Stimulated activated CD8-positive, alpha-beta memory T cell treated with anti-CD3 and anti-CD28 coated beads, Interleukin-12 subunit alpha, Interleukin-12 subunit beta, amount 100 ng/mL, for 1 hour (primary cell): ENCODE measurements at regions not wholly inside any gene's neighbourhood (a gene's known extent, or its start where the extent isn't known, plus 50 kb on each side); places are given as distances from the start of the nearest gene placed in this dataset.
"Not testable (repeated sequence)": the region's sequence is repeated elsewhere in the genome, so short reads cannot be mapped to it uniquely, and the experiment has no call there.

ENCODE experiments used
- DNase-seq: peaks from one replicate; pipeline ENCODE4 v3.0.0-alpha.2; 2020; ENCODE audit warnings: low read depth

- DNase-seq = no peak
Observed at GRCh38 chr14:22190411-22191191, 398.4 kb downstream of the DAD1 start.

- no peak for DNase-seq
Observed at GRCh38 chr14:22189881-22190280, 399.1 kb downstream of the DAD1 start.

- DNase-seq = no peak
Observed at GRCh38 chr14:22188318-22188717, 400.7 kb downstream of the DAD1 start.

GRCh38 chr14:22185789-22186188, 403.2 kb downstream of the DAD1 start:
- DNase-seq = no peak

GRCh38 chr14:22185191-22185590, 403.8 kb downstream of the DAD1 start:
- no peak for DNase-seq

- DNase-seq = no peak
Observed at GRCh38 chr14:22184830-22185168, 404.2 kb downstream of the DAD1 start.

- no peak for DNase-seq
Observed at GRCh38 chr14:22184157-22184829, 404.7 kb downstream of the DAD1 start.

DNA sequence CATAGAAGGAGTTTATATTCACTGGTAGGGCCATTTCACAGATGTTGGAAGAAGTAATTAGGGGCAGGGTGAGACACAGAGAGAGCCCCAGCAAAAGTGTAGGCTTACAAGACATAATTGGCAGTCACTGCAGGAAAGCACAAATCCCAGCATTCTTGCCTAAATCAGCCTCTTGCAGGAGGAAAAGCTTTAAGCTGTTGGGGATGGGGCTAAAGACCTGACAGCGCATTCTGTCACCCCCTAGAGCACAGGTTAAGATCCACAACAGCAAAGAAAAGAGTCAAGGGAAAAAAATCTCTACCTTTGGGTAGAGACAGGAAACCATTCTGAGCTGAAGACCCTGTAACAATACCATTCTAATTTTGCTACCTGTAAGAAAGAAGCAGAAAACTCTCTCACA, 409.0 kb downstream of the DAD1 start:
- DNase-seq = no peak

- no peak for DNase-seq
Observed at GRCh38 chr14:22179190-22179589, 409.8 kb downstream of the DAD1 start.

- no peak for DNase-seq
Observed at GRCh38 chr14:22178333-22178839, 410.6 kb downstream of the DAD1 start.

GRCh38 chr14:22177870-22178269, 411.2 kb downstream of the DAD1 start:
- no peak for DNase-seq

DNA sequence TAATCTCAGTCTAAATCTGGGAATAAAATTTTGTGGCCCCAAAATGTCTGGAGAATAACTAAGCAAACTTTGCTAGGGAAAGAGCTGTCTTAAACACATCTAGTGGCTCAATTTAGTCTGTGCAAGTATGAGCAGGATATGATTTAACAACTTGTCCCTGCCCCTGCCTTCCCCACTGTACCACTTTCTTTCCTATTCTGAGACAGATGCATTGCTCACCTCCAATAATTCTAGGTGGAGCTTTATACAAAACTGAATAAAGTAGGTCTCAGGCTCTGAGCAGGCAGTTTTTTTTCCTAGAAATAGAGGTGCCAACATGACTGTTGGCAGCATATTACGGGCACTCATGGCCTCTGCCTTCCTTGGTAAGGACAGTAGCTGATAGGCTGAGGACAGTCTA, 412.1 kb downstream of the DAD1 start:
- no peak for DNase-seq

GRCh38 chr14:22175278-22175558, 413.8 kb downstream of the DAD1 start:
- not testable (repeated sequence) for DNase-seq

DNA sequence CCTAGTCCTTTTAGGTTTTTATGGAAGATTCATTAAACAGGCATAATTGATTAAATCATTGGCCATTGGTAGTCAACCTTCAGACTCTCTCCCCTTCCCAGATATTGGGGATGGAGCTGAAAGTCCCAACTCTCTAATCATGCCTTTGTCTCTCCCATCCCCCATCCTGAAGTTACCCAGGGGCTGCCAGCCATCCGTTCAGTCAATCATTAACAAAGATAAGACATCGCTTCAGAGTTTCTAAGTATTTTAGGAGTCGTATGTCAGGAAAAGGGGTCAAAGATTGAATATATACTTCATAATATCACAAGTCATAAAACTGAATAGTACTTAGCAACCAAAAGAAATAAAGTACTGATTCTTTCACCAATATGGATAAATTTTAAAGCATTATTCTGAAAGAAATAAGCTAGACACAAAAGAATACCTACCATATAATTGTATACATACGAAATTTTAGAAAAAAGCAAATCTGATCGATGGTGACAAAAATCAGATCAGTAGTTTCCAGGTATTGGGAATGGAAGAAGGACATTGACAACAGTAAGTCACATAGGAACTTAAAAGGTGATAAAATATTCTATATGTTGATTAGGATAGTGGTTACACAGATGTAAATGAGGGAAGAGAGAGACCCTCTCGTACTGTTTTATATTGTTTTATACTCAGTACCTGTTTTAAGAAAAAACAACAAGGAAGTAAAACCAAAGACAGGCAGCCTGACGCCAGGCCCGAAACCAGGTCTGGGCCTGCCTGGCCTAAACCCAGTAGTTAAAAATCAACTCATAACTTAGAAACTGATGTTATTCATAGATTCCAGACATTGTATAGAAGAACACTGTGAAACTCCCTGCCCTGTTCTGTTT, 414.4 kb downstream of the DAD1 start:
- no peak for DNase-seq

DNA sequence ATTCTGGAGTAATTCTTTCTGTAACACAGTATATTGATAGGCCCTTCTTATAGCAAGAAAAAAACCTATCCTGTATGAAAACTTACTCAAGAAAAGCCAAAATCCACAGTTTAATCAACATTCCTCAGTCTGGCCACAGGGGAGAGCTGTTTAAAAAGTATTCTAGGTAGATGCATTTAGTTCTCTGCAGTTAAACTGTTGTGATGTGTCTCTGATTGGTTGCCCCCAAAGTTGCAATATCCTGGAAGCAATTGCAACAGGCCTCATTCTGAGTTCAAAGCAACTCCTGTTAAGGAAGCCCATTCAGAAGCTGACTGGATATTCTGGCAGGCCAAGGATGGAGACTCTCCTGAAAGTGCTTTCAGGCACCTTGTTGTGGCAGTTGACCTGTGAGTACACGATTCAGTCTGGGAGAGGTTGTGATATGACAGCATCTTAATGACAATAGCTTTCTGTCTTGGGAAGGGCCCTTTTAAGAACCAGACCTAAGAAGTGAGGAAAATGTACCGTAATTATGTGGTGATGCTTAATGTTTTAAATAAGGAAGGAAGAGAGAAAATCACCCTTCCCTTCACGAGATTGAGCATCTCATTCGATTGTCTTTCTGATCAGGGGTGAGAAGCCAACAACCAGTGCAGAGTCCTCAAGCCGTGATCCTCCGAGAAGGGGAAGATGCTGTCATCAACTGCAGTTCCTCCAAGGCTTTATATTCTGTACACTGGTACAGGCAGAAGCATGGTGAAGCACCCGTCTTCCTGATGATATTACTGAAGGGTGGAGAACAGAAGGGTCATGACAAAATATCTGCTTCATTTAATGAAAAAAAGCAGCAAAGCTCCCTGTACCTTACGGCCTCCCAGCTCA, 420.7 kb downstream of the DAD1 start:
- no peak for DNase-seq

DNA sequence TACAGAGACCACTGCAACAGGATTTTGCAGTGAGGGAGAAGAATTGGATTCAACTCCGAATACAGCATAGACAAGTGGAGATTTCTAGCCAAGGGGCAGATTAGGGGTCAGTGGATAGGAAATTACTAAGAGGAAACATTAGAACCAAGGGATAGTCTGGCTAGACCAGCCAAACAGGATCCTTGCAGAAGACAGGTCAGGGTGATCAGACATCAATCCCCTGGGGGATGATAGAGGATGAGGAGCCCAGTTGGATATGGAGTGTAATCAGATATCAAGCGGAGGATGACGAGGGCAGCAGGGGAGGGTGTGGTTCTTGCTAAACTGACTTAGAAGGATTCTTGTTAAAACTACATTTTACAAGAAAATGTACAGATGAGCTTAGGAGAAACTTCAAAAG, 424.4 kb downstream of the DAD1 start:
- DNase-seq = no peak

GRCh38 chr14:22163051-22163450, 426.0 kb downstream of the DAD1 start:
- DNase-seq = no peak

DNA sequence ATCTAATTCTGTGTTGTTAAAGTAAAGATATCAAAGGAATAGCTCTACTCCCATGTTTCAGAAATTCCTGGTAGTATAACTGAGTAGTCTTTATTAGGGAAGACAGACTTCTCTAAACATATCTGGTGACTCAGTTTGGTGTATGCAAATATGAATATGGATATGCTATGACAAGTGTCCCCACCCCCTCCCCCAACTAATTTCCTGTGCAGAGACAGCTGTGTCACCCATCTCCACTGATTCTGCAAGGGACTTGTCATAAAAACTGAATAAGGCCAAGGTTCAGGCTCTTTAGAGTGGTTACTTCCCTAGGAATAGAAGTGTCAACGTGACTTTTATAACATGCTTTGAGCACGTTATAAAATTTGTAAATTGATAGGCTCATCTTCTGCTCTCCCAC, 429.1 kb downstream of the DAD1 start:
- no peak for DNase-seq

- DNase-seq = no peak
Observed at GRCh38 chr14:22159099-22159498, 429.9 kb downstream of the DAD1 start.

- no peak for DNase-seq
Observed at GRCh38 chr14:22158560-22158959, 430.5 kb downstream of the DAD1 start.

- DNase-seq = no peak
Observed at GRCh38 chr14:22155571-22155970, 433.5 kb downstream of the DAD1 start.

DNA sequence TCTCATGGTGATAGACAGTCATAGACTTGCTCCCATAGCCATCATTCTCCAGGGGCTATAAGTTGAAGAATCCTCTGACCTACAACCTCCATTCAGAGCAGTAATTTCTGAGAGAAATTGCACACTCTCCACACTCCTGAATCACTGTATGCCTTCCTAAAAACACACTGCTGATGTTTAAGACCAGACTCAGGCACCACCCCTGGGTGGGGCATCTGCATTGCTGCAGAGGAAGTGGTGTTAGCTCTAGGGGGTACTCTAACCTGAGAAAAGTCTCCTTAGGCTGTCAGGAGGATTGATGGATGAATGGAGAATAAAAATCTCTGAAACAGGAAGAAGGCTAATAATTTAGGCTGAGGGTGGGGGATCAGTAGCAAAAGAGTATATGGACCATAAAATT, 436.1 kb downstream of the DAD1 start:
- no peak for DNase-seq
